ENCODE measurements at regions not wholly inside any gene's neighbourhood (a gene's known extent, or its start where the extent isn't known, plus 50 kb on each side); places are given as distances from the start of the nearest gene placed in this dataset.

- H4K5ac ChIP-seq (ENCODE audit: insufficient read length, low read depth, low read length), result no peak overlapping the region
- no peak overlapping the region for H3K4me3 Mint-ChIP-seq
- no peak for DNase-seq
These were observed 779.9 kb upstream of the MAP3K7 start for GRCh38 chr6:91366781-91367180.

More at GRCh38 chr6:91366781-91367180, 779.9 kb upstream of the MAP3K7 start:
- Mint-ChIP-seq H3K4me1 (no peaks in the 10 kb centered on the region), H3K9me3 (peaks cover 7 to 9% of the 10 kb centered on the region in 2 experiments; a peak in 4 of 5 replicates), H3K27me3 (ENCODE audit: low read depth) (peaks cover 3% of the 10 kb centered on the region), H3K27ac (no peak overlapping the region), H3K36me3 (ENCODE audit: insufficient read depth in 1 of 3, low read depth in 3 of 3) (peaks cover 0 to 3% (median 0%) of the 10 kb centered on the region in 3 experiments; a peak in 1 of 7 replicates)
- no peaks in the 10 kb centered on the region for H3K9me3 ChIP-seq (ENCODE audit: control insufficient read depth, low read depth, low read length)
- no peak overlapping the region for H3K27ac ChIP-seq (ENCODE audit: insufficient read length, low read depth, low read length)
- H3T11ph ChIP-seq (ENCODE audit: low read length), result no peak overlapping the region
- no peak overlapping the region for H2AFZ ChIP-seq (ENCODE audit: low read length)
- no peak overlapping the region for H3K9ac ChIP-seq (ENCODE audit: extremely low read depth, insufficient read length, low read length)
- no peak overlapping the region for H3K18ac ChIP-seq (ENCODE audit: insufficient read length, low read depth, low read length)
- H2BK120ac ChIP-seq (ENCODE audit: low read depth, low read length, poor library complexity, severe bottlenecking), result no peak overlapping the region
- no peak overlapping the region for H2AK5ac ChIP-seq (ENCODE audit: insufficient read length, low read length)
- H3K14ac ChIP-seq (ENCODE audit: insufficient read depth, low read length), result no peak overlapping the region
- H3K56ac ChIP-seq (ENCODE audit: insufficient read length, low read depth, low read length), result no peak overlapping the region
- TF ChIP-seq, protein P1, sequence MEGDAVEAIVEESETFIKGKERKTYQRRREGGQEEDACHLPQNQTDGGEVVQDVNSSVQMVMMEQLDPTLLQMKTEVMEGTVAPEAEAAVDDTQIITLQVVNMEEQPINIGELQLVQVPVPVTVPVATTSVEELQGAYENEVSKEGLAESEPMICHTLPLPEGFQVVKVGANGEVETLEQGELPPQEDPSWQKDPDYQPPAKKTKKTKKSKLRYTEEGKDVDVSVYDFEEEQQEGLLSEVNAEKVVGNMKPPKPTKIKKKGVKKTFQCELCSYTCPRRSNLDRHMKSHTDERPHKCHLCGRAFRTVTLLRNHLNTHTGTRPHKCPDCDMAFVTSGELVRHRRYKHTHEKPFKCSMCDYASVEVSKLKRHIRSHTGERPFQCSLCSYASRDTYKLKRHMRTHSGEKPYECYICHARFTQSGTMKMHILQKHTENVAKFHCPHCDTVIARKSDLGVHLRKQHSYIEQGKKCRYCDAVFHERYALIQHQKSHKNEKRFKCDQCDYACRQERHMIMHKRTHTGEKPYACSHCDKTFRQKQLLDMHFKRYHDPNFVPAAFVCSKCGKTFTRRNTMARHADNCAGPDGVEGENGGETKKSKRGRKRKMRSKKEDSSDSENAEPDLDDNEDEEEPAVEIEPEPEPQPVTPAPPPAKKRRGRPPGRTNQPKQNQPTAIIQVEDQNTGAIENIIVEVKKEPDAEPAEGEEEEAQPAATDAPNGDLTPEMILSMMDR (conservative IDR thresholded peaks at IDR 0.05), result no peak
- H3K4me1 ChIP-seq (ENCODE audit: insufficient read depth, low read length), result no peaks in the 10 kb centered on the region
- no peaks in the 10 kb centered on the region for H4K20me1 ChIP-seq (ENCODE audit: control insufficient read depth, insufficient read depth, insufficient read length)
- no peak overlapping the region for H3K4me2 ChIP-seq (ENCODE audit: insufficient read depth, insufficient read length, low read length)
- H3K27me3 ChIP-seq (ENCODE audit: insufficient read depth, low read length), result no peaks in the 10 kb centered on the region
- no peak overlapping the region for H2BK12ac ChIP-seq (ENCODE audit: insufficient read length, low read depth, low read length)
- no peak overlapping the region for H2BK15ac ChIP-seq (ENCODE audit: low read depth, low read length)
- no peak overlapping the region for H3K4ac ChIP-seq (ENCODE audit: low read depth, low read length)
- no peak overlapping the region for H2BK20ac ChIP-seq (ENCODE audit: low read depth, low read length, poor library complexity, severe bottlenecking)
- no peak overlapping the region for H4K8ac ChIP-seq (replicated peaks; ENCODE audit: insufficient read length, low read depth, low read length)
- no peaks in the 10 kb centered on the region for H3K79me2 ChIP-seq (ENCODE audit: insufficient read depth, low read length)
- no peak overlapping the region for H4K91ac ChIP-seq (ENCODE audit: insufficient read length, low read depth, low read length)
- no peaks in the 10 kb centered on the region for H3K23me2 ChIP-seq (ENCODE audit: insufficient read length, low read depth, low read length, poor library complexity, severe bottlenecking)
- no peaks in the 10 kb centered on the region for H3K79me1 ChIP-seq (ENCODE audit: insufficient read depth, low read depth, low read length, poor library complexity, severe bottlenecking)
- H3K23ac ChIP-seq (ENCODE audit: insufficient read length, low read depth, low read length), result no peak overlapping the region
- WGBS (ENCODE audit: extremely low coverage, insufficient read length, low lambda C conversion rate), result no CpG with 5 or more reads among the region's 3 CpGs
- no peak overlapping the region for H2BK5ac ChIP-seq (ENCODE audit: insufficient read length, low read length)

Data from H9 (cell line).